HEK293T (cell line): ENCODE measurements at regions not wholly inside any gene's neighbourhood (a gene's known extent, or its start where the extent isn't known, plus 50 kb on each side); places are given as distances from the start of the nearest gene placed in this dataset.

Source experiments
- CTCF ChIA-PET: fragments of 350-600 bp; formaldehyde crosslinking; extraction: SDS; loops from one replicate; lab custom pipeline; 2021; ENCODE audit warnings: antibody characterized with exemption, inconsistent platforms; lab: Yijun Ruan, JAX
- POLR2A ChIA-PET: fragments of 350-600 bp; formaldehyde crosslinking; extraction: SDS; loops from one replicate; lab custom pipeline; 2020; ENCODE audit warnings: antibody characterized with exemption, inconsistent platforms; lab: Yijun Ruan, JAX
- DNase-seq: peaks from one replicate; pipeline ENCODE4 v3.0.0; 2012; ENCODE audit warnings: mixed read lengths; ENCODE audit errors: extremely low spot score
- ARNT ChIP-seq: fragments of 450-650 bp; IDR thresholded peaks from 2 replicates; pipeline ENCODE4 v1.6.1; 2017; ENCODE audit warnings: mild to moderate bottlenecking
- BHLHE40 ChIP-seq: fragments of 450-650 bp; IDR thresholded peaks from 2 replicates; pipeline ENCODE4 v1.6.1; 2016; ENCODE audit warnings: mild to moderate bottlenecking, moderate library complexity, borderline replicate concordance
- CTBP1 ChIP-seq: fragments of 450-650 bp; IDR thresholded peaks from 2 replicates; pipeline ENCODE4 v1.6.1; 2016; ENCODE audit warnings: borderline replicate concordance
- ELF4 ChIP-seq: fragments of 450-650 bp; IDR thresholded peaks from 2 replicates; pipeline ENCODE4 v1.6.1; 2017; ENCODE audit warnings: antibody characterized with exemption
- FOXA1 ChIP-seq: fragments of 450-650 bp; IDR thresholded peaks from 2 replicates; pipeline ENCODE4 v1.6.1; 2016; ENCODE audit warnings: mild to moderate bottlenecking
- FOXK2 ChIP-seq: fragments of 450-650 bp; IDR thresholded peaks from 2 replicates; pipeline ENCODE4 v1.6.1; 2016; ENCODE audit warnings: mild to moderate bottlenecking
- FOXM1 ChIP-seq: fragments of 450-650 bp; IDR thresholded peaks from 2 replicates; pipeline ENCODE4 v1.6.1; 2017; ENCODE audit warnings: mild to moderate bottlenecking, borderline replicate concordance
- HDGF ChIP-seq: fragments of 450-650 bp; IDR thresholded peaks from 2 replicates; pipeline ENCODE4 v1.6.1; 2017; ENCODE audit warnings: antibody characterized with exemption, borderline replicate concordance
- L3MBTL2 ChIP-seq: fragments of 450-650 bp; conservative IDR thresholded peaks from 2 replicates; pipeline ENCODE4 v1.6.1; 2016; ENCODE audit warnings: mild to moderate bottlenecking
- LEF1 ChIP-seq: fragments of 450-650 bp; IDR thresholded peaks from 2 replicates; pipeline ENCODE4 v1.6.1; 2017; ENCODE audit warnings: mild to moderate bottlenecking, borderline replicate concordance
- NFRKB ChIP-seq: fragments of 450-650 bp; IDR thresholded peaks from 2 replicates; pipeline ENCODE4 v1.6.1; 2016; ENCODE audit warnings: mild to moderate bottlenecking, moderate library complexity
- SP1 ChIP-seq: fragments of 450-650 bp; IDR thresholded peaks from 2 replicates; pipeline ENCODE4 v1.6.1; 2017
- SUZ12 ChIP-seq: fragments of 450-650 bp; IDR thresholded peaks from 2 replicates; pipeline ENCODE4 v1.6.1; 2016; ENCODE audit warnings: mild to moderate bottlenecking
- TARDBP ChIP-seq: fragments of 450-650 bp; IDR thresholded peaks from 2 replicates; pipeline ENCODE4 v1.6.1; 2016
- ZNF384 ChIP-seq: fragments of 450-650 bp; IDR thresholded peaks from 2 replicates; pipeline ENCODE4 v1.6.1; 2016
- TF ChIP-seq, protein P1 (sequence below): fragments of 450-650 bp; IDR thresholded peaks from 2 replicates; pipeline ENCODE4 v1.6.1; 2016

DNA sequence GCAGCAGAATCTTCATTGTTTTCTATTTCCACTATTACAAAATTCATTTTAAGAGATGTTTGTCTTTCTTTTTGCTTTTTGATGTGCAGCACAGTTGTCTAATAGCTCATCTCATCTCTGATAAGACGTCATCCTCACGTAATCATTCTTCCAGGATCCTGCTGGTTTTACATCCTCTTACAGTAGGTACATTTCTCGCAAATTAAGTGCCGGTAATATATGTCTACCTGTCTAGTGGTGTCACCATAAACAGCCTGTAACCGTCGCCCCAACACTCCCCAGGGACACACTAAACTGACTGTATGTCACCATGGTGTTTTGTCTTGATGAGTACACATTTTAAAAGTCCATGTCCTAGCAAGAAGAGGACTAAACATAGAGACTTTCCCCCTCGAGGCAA lies 94.5 kb upstream of the VSTM2B start:
- TF ChIP-seq LEF1 = no peak
- TF ChIP-seq CTBP1 = no peak
- no peak for TF ChIP-seq FOXM1
- no peak for TF ChIP-seq SP1
- TF ChIP-seq L3MBTL2 = no peak
- TF ChIP-seq SUZ12 = no peak
- no peak for TF ChIP-seq FOXA1
- no peak for TF ChIP-seq FOXK2
- no peak for TF ChIP-seq TARDBP
- TF ChIP-seq, protein P1, sequence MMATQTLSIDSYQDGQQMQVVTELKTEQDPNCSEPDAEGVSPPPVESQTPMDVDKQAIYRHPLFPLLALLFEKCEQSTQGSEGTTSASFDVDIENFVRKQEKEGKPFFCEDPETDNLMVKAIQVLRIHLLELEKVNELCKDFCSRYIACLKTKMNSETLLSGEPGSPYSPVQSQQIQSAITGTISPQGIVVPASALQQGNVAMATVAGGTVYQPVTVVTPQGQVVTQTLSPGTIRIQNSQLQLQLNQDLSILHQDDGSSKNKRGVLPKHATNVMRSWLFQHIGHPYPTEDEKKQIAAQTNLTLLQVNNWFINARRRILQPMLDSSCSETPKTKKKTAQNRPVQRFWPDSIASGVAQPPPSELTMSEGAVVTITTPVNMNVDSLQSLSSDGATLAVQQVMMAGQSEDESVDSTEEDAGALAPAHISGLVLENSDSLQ = no peak
- no peak for TF ChIP-seq BHLHE40
- TF ChIP-seq NFRKB = no peak
- no peak for TF ChIP-seq HDGF
- TF ChIP-seq ZNF384 = no peak
- no peak for TF ChIP-seq ARNT
- TF ChIP-seq ELF4 = no peak
- no peak for DNase-seq
- ChIA-PET POLR2A (no interaction called here), CTCF (no interaction called here)

DNA sequence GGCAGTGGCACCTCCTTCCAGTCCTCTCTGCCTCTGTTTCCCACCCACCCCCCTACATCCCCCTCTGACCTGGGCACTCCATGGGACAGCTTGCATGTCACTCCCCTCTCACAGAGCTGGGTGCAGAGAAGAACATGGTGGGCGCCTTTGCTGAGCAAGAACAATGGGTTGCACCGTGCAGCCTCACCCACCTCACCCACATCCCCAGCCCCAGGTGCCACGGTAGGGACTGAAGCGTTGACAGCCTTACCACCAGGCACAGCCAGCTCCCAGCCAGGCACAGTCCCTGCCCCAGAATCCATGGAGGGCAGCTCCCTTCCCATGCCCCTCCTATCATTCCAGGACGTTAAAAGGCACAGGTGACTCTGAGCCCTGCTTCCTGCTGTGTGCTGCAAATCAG lies 93.1 kb upstream of the VSTM2B start:
- no peak for TF ChIP-seq TARDBP
- TF ChIP-seq ZNF384 = no peak
- TF ChIP-seq FOXK2 = no peak
- no peak for TF ChIP-seq LEF1
- no peak for TF ChIP-seq ARNT
- TF ChIP-seq, protein P1 = no peak
- TF ChIP-seq HDGF = no peak
- DNase-seq = no peak
- ChIA-PET POLR2A (no interaction called here), CTCF (no interaction called here)

DNA sequence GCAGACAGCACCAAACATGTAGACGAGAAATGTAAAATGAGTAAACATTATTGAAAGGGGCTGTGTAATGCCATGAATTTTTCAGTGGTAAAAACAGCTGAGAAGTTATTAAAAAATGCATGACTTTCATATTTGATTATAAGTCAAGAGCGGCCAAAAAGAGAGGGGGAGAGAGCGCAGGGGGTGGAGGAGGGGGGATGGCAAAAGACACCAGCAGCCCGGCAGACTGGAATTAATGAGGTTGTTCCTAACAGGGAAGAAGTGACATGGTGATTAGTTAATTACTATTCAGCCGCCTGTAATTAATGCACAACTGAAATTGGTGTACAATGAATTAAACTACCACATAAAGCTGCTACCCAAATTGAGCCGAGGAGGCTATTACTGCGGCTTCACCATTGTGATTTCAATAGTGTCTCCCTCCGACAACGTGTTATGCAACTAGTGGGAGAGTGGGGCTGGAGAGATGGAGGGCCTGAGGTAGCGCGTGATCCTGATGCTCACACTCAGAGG lies 89.1 kb upstream of the VSTM2B start:
- CTCF ChIA-PET = no interaction called here
- DNase-seq = no peak
- no peak for TF ChIP-seq ZNF384
- TF ChIP-seq FOXK2 = no peak
- no peak for TF ChIP-seq SUZ12
- no peak for TF ChIP-seq FOXA1
- no peak for TF ChIP-seq CTBP1
- TF ChIP-seq L3MBTL2 = no peak
- POLR2A ChIA-PET = no interaction called here

DNA sequence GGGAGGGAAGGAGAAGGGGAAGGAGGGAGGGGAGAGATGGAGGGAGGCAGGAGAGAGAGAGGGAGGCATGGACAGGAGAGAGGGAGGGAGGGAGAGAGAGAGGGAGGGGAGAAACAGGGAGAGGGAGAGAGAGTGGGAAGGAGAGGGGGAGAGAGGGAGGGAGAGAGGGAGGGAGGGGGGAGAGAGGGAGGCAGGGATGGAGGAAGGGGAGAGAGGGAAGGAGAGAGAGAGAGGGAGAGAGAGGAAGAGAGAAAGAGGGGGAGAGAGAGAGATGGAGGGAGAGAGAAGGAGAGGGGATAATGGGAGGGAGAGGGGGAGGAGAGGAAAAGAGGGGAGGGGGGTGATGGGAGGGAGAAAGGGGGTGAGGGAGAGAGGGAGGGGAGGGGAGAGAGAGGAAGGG lies 86.8 kb upstream of the VSTM2B start:
- CTCF ChIA-PET = no interaction called here
- POLR2A ChIA-PET = no interaction called here
- TF ChIP-seq FOXK2 (no peak), FOXA1 (no peak), ELF4 (no peak), SP1 (no peak), HDGF (no peak), NFRKB (no peak), CTBP1 (no peak), FOXM1 (no peak), BHLHE40 (no peak), SUZ12 (no peak), LEF1 (no peak), L3MBTL2 (no peak), ARNT (no peak), TARDBP (no peak), ZNF384 (no peak)
- TF ChIP-seq, protein P1 = no peak
- no peak for DNase-seq

DNA sequence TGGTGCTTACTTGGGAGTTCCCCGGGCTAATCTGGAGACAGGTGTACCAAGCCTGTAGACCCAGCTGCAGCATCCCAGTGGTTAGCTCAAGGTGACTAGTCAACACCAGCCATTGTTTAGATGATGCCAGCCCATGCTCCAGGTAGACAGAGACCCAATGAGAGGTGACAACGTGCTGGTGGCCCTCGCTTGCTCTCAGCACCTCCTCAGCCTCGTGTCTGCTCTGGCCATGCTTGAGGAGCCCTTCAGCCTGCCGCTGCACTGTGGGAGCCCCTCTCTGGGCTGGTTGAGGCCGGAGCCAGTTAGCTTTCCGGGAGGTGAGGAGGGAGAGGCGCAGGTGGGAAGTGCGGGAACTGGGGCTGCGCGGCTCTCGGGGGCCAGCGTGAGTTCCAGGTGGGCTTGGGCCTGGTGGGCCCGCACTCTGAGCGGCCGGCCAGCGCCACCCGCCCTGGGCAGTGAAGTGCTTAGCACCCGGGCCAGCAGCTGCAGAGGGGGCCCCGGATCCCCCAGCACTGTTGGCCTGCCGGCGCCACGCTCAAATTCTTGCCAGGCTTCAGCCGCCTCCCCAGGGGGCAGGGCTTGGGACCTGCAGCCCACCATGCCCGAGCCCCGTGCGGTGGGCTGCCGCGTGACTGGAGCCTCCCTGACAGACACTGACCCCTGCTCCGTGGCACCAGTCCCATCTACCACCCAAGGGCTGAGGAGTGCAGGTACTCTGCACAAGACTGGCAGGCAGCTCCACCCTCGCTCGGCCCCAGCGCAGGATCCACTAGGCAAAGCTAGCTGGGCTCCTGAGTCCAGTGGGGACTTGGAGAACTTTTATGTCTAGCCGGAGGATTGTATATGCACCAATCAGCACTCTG lies 85.9 kb upstream of the VSTM2B start:
- TF ChIP-seq, protein P1 = no peak
- TF ChIP-seq SUZ12 (no peak), NFRKB (no peak), ZNF384 (no peak), LEF1 (no peak), SP1 (no peak)
- no peak for DNase-seq
- ChIA-PET CTCF (no interaction called here), POLR2A (interaction anchor here (0.6 kb wide), 1 partner anchor 10 kb away, joined by 3 read pairs; no protein-coding TSS in a partner anchor)

DNA sequence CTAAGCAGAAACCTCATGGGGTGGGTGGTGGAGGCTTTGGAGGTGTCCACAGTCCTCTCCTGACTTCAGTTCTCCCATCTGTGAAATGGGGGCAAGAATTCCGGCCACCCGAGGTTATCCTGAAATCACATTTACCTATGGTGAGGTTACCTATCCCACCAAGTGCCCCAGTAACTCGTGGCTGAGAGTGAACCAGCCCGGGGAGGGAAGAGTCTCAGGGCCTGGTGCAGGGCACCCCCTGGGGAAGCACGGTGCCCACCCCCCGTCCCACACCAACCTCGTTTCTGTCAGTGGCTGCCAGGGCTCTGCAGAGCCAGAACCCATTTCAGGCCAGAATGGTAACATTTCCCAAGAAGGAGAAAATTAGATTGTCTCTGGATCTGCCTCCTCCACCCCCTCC lies 83.7 kb upstream of the VSTM2B start:
- CTCF ChIA-PET = no interaction called here
- TF ChIP-seq ZNF384 (no peak), L3MBTL2 (no peak), ARNT (no peak), HDGF (no peak)
- POLR2A ChIA-PET = no interaction called here

More for the DNA sequence above, 83.7 kb upstream of the VSTM2B start:
- DNase-seq = no peak
